GM18505 (cell line): ENCODE measurements at regions not wholly inside any gene's neighbourhood (a gene's known extent, or its start where the extent isn't known, plus 50 kb on each side); places are given as distances from the start of the nearest gene placed in this dataset.
"Not testable (repeated sequence)": the region's sequence is repeated elsewhere in the genome, so short reads cannot be mapped to it uniquely, and the experiment has no call there.

Source experiments
- ATAC-seq: cut with Tn5 transposase; IDR thresholded peaks from one replicate; pipeline ENCODE4 v1.9.1; 2021; ENCODE audit not compliant: unreplicated experiment
- POLR2A ChIP-seq: IDR thresholded peaks from 4 replicates; pipeline ENCODE4 v1.6.1; 2011; ENCODE audit warnings: borderline replicate concordance; ENCODE audit not compliant: insufficient read depth, insufficient read length; ENCODE audit errors: extremely low read depth

DNA sequence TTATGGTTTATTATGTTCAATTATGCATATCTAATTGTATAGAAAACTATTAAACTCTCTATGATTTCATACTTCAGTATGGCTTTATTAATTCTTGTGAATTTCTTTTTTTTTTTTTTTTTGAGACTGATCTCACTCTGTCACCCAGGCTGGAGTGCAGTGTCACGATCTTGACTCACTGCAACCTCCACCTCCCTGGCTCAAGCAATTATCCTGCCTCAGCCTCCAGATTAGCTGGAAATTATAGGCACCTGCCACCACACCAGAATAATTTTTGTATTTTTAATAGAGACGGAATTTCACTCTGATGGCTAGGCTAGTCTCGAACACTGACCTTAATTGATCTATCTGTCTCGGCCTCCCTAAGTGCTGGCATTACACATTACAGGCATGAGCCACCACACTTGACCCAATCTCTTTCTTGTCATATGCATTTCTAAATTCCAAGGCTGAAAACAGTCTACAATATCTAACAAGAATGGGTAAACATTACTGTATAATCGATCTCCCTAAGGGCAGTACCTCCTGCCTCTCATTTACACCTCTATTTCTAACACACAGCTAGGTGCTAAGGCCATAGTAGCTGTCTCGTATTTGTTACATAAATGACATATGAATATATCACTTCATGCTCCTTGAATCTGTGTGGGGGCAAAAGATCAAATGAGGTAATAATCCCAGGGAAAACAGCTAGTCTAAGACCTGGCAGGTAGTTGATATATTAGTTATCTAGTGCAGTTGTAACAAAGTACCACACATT, 258.2 kb upstream of the CDH8 start:
- TF ChIP-seq POLR2A = no peak
- ATAC-seq = no peak

DNA sequence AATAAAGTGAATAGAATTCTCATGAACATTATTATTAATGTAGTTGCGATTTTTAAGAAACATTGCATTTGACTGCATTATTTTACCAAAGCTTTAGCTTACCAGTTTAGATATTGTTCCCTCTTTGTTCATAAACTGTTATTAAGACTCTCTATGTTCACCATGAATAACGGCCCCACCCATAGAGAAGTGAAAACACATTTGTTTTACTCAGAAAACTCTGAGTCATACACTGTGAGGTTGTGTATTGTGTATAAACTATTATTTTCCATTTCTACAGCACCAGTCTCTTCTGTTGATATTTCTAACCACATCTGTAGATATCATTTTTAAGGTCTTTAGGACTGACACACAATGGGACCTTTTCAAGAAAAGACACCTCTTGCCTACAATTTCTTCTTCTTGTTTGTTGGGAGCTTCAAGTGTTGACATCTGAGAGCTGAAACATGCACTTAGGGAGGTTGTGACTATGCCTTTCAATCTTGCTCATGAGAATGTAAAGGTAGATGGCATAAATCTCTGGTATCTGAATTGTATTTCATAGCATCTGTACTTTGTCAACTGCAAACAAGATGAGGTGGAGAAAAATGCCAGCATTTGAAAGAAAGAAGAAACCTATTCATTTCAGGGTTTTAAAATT, 252.9 kb upstream of the CDH8 start:
- no peak for TF ChIP-seq POLR2A
- no peak for ATAC-seq

DNA sequence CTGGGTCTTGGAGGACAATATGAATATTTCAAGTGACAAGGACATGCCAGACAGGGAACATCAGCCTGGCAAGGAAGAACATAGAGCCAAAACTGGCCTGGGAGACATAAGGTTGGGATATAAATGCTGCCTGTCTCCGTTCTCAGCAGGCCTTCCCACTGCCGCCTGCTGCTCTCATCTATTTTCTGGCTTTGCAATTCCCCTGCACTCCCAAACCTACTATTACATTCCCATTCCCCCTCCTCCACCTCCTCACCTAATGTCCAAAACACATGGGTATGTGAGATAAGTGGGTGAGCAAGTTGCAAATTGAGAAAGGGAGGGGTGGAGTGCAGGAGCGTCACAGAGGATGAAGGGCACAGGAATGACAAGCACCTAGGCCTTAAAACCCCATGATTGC, 244.3 kb upstream of the CDH8 start:
- no peak for TF ChIP-seq POLR2A
- no peak for ATAC-seq

DNA sequence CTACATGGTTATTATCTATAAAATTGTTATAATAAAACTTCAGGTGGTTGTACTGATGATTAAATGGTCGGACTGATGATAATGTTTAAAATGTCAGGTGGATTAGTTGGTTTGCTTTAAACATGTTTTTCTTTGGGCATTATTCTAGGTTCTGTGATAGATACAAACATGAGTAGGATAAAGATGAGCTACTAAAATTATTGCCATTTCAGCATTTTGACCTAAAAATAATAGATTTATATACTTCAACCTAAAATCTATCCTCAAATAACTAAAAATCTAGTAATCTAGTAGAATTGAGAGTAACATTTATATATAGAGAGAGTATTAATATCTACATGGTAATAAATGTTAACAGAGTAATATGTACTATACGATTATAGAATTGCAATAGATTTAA, 241.7 kb upstream of the CDH8 start:
- ATAC-seq = no peak
- TF ChIP-seq POLR2A = no peak

DNA sequence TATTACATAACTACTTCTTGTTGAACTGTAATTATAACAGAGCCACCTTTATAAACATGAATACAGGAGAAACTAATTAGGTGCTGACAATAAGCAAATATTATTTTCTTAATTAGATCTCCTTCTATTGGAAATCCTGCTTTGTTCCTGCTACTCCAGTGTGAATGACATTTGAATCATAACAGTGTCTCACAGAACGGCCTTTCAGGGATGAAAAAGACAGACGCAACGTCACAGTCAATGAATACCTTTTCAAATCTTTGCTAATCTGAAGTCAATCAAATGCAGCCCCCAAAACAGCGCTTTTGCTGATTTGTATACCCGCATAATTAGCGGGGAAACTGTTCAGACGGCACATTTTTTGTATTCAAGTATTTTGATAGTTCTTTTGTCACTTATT, 240.4 kb upstream of the CDH8 start:
- no peak for TF ChIP-seq POLR2A
- ATAC-seq = no peak

DNA sequence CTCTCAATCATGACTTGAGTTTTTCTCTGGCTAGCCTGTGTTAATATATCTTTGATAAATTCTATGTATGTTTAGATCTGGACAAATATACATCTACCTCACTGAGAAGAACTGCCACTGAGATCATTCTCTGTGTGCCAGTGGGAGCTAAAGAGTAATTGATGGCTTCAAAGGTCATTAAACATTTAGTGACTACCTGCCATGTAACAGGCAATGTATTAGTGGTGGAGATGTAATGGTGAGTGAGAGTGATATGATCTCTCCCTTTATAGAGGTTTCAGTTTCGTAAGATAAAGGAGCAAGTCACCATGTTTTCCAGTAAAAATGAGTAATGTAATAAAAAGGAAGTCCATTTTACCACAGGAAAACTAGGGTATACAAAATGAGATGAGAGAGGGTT, 235.8 kb upstream of the CDH8 start:
- TF ChIP-seq POLR2A = no peak
- no peak for ATAC-seq

DNA sequence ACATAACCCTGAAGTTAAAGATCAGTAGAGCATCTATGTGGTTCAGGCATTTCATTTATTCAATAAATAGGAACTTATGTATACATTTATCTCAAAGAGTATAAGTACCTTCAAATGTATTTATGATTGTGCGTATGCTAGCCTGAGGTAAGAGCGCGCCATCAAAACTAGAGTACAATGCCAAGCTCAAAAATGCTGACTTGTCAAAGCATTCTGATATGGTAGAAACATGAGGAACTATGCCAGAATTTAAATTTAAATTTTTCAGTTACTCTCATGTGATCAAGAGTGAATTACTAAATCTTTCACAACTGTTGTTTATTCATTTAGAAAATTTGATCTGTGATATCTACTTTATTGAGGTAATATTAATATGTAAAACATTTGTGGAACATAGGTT, 225.5 kb upstream of the CDH8 start:
- no peak for ATAC-seq
- no peak for TF ChIP-seq POLR2A

DNA sequence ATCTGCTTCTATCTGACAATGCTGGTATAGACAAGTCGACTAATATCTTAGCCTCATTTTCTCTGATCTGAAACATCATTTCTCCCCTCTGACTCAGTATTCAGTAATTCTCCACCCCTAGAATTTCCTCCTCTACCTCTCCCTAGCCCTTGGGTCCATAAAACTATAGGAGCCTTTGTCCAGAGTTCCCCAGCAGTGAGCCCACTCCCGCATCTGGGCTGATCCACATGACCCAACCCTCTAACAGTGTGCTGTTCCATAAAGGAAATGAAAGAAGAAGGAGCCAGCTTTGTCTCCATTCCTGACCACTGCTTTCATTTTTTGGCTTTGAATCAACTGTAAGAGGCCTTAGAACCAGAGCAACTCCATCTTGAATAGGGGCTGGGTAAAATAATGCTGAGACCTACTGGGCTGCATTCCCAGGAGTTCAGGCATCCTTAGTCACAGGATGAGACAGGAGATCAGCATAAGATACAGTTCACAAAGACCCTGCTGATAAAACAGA, 222.7 kb upstream of the CDH8 start:
- not testable (repeated sequence) for ATAC-seq

DNA sequence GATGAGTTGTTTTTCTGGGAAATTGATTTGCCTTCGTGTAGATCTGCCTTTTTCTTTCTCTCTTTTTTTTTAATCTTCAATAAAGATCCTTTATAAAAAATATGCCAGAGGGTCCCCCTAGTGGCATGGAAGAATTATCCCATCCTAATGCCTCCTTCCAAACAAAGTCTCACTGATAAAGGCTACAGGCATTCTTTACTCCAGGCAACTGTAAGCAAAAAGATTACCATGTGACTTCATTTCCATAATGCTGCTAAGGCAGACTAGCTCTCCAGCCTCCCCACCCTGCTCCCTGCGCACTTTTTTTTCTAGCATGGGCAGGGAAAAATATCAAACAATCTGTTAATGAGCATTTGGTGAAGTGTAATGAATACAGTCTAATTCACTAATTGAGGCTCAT, 220.2 kb upstream of the CDH8 start:
- no peak for ATAC-seq
- TF ChIP-seq POLR2A = no peak

DNA sequence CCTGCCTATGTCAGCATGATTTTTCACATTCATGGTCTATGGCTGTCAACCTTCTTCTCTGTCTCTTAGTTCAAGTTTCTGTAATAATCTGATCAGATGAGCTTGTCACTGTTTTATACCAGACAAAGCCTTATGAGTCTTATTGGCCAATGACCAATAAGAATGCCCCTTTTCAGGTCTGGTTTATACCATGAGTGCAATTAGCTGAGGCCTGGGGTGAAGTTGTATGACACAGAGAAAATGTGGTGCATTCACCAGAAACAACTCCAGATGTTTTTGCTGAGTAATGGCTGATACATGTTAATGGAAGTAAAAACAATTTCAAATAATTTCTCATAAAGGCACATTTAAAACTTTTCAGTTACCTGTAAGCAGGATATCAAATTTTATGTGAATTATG, 218.6 kb upstream of the CDH8 start:
- ATAC-seq = no peak
- TF ChIP-seq POLR2A = no peak

DNA sequence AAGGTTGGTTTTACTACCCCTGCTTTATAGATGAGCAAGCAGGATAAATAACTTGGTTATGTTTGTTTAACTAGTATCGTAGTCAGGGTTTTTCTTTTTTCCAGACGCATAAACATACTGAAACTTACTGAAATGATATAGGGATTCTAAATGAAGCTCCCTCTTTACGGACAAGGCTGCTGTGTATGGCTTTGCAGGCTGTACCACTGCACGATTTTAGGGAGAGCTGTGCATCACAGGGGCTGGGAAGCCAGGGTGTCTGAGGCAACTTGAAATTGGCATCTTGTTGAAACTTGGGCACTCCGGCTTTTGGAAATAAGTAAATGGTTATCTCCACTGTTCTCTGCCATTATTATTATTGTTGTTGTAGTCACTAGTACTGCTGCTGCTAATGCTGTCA, 218.1 kb upstream of the CDH8 start:
- TF ChIP-seq POLR2A = no peak

DNA sequence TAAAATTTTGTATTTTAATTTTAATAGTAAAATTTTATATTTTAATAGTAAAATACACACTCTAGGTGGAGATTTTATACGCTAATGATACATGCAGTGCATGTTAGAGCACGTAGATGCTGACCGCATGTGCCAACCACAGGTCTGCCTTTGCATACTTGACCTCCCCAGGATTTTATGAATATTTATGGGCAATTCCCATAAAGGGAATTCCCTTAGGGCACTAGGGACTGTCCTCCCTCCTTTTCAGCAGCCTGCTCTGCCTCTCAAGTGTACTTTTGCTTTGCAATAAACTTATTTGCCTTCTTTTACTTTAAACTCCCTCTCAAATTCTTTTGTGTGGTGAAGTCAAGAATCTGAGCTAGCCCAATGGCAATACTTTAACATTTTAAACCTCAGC, 217.7 kb upstream of the CDH8 start:
- no peak for TF ChIP-seq POLR2A
- no peak for ATAC-seq

More for the DNA sequence above, 218.1 kb upstream of the CDH8 start:
- ATAC-seq = no peak

DNA sequence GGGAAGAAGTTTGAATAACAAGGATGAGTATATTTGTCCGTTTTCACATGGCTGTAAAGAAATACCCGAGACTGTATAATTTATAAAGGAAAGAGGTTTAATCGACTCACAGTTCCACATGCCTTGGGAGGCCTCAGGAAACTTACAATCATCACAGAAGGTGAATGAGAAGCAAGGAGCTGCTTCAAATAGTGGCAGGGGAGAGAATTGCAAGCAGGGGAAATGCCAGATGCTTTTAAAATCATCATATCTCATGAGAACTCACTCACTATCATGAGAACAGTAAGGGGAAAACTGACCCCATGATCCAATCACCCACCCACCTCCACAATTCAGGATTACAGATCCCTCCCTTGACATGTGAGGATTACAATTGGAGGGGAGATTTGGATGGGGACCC, 212.8 kb upstream of the CDH8 start:
- no peak for TF ChIP-seq POLR2A
- no peak for ATAC-seq

DNA sequence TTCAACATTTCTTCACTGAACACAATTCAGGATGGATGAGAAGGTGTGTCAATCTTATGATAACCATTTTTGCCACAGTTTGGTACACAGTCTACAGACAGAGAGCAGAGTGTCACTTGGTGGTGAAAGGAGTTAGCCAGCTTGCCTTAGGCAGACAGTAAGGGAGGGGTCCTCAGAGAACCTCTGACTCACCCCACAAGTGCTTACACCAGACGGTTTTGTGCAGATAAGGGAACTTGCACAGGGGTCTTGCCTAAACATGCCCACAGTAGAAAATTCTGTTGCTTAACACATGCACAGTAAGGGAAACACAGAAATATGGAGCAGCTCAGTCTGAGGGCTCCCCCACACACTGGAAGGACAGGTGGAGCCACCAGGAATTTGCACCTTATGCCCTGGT, 204.5 kb upstream of the CDH8 start:
- TF ChIP-seq POLR2A = no peak
- no peak for ATAC-seq
